ENCODE measurements at regions not wholly inside any gene's neighbourhood (a gene's known extent, or its start where the extent isn't known, plus 50 kb on each side); places are given as distances from the start of the nearest gene placed in this dataset.

- H3K4me3 ChIP-seq (ENCODE audit: low read depth, low read length) = no peak overlapping the region
- DNase-seq (ENCODE audit: low read depth) = no peak
These were observed 889.3 kb upstream of the CELF4 start for GRCh38 chr18:38454764-38455469.

DNA sequence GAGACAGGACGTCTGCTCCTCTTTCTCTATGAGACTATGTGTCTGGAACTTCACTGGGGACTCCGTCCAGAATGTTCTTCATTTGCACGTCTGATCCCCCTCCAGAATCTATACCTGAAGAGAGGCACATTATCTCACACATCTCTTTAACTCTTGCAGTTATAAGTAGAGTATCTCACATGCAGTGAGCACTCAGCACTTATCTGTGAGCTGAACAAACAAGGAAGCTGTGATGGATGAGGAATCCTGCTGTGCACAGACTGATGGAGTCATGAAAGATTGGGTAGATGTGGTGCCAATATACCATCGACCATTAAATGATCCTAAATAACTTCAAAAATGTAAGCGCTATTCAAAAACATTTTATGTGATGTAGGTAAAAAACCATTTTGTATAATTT is 888.3 kb upstream of the CELF4 start:
- no peak for DNase-seq (ENCODE audit: low read depth)
- no peak overlapping the region for H3K4me3 ChIP-seq (ENCODE audit: low read depth, low read length)

DNA sequence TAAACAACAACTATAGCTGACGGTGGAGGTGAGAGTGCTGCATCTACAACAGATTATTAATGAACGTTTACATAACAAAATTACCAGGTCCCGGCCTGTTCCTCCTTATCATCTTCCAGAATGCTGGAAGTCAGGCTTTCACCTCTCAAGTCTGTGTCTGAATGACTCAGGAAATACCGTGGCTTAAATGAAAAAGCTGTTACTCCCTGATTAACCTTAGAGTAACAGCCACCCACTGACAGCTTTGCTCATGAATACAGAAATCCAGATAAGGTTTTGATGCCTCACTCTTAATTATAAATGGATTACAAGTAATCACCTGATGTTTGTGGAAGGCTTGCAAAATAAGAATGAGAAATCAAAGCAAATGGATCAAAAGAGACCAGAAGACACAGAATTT is 885.3 kb upstream of the CELF4 start:
- no peak for DNase-seq (ENCODE audit: low read depth)
- H3K4me3 ChIP-seq (ENCODE audit: low read depth, low read length) = no peak overlapping the region

DNA sequence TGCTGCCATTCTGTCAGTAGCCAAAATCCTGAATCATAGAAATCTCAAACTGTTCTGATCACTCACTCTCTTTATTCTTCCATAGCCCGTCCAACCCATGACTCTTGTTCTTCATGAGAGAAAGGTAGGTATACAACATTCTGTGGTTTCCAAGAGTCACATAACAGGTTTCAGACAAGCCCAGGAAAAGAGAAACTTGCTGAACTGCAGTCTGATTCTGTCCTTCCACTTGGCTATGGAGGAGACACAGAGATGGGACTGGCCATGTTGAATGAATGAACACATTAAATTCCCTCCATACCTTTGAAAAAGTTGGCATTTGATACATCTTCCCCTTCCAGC is 880.2 kb upstream of the CELF4 start:
- DNase-seq (ENCODE audit: low read depth) = no peak
- no peak overlapping the region for H3K4me3 ChIP-seq (ENCODE audit: low read depth, low read length)

- no peak overlapping the region for H3K4me3 ChIP-seq (ENCODE audit: low read depth, low read length)
- DNase-seq (ENCODE audit: low read depth) = no peak
These were observed 879.6 kb upstream of the CELF4 start for GRCh38 chr18:38444971-38445803.

GRCh38 chr18:38427736-38428135 is 862.1 kb upstream of the CELF4 start:
- no peak overlapping the region for H3K4me3 ChIP-seq (ENCODE audit: low read depth, low read length)
- no peak for DNase-seq (ENCODE audit: low read depth)

DNA sequence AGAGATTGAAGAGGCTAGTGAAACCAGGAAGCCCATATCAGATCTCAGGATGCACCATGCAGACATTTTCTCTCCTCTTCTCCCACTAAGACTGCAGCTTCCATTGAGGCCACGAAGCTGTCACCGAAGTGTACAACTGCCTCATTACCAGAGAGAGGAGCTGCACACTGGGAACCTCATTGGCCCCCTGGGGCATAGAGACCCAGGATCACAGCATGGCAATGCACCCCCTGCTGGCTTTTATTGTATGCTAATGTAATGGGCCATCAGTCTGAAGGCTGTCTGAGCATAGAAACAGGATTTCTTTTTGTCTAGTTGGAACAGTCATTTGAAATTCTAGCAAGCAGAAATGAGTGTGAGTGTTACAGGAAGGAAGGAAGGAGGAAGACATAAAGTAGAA is 861.6 kb upstream of the CELF4 start:
- no peak for DNase-seq (ENCODE audit: low read depth)
- no peak overlapping the region for H3K4me3 ChIP-seq (ENCODE audit: low read depth, low read length)

- no peak for DNase-seq (ENCODE audit: low read depth)
- H3K4me3 ChIP-seq (ENCODE audit: low read depth, low read length) = no peak overlapping the region
These were observed 856.4 kb upstream of the CELF4 start for GRCh38 chr18:38421872-38422615.

- H3K4me3 ChIP-seq (ENCODE audit: low read depth, low read length) = no peak overlapping the region
- DNase-seq (ENCODE audit: low read depth) = no peak
These were observed 855.4 kb upstream of the CELF4 start for GRCh38 chr18:38421021-38421420.

DNA sequence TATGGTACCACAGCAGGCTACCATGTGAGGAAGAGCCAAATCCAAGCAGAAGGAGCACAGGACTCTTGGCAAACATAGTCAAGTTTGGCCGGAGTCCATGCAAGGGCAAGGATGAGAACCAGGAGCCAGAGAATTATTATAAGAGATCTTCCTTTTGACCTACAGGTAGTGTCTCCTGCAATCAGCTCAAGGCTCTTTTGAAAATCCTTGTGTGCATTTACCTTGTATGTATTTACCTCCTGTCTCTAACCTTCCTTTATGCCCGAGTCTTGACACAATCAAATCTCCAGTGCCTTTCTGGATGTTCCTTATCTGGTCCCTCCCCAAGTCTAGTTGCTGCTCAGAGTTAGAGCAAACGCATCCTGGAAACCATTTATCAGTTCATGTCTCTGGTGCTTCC is 855.0 kb upstream of the CELF4 start:
- H3K4me3 ChIP-seq (ENCODE audit: low read depth, low read length) = no peak overlapping the region
- DNase-seq (ENCODE audit: low read depth) = no peak

GRCh38 chr18:38415811-38416210 is 850.2 kb upstream of the CELF4 start:
- H3K4me3 ChIP-seq (ENCODE audit: low read depth, low read length) = no peak overlapping the region
- DNase-seq (ENCODE audit: low read depth) = no peak

- no peak for DNase-seq (ENCODE audit: low read depth)
- no peak overlapping the region for H3K4me3 ChIP-seq (ENCODE audit: low read depth, low read length)
These were observed 847.6 kb upstream of the CELF4 start for GRCh38 chr18:38413193-38413592.

- H3K4me3 ChIP-seq (ENCODE audit: low read depth, low read length) = no peak overlapping the region
- DNase-seq (ENCODE audit: low read depth) = no peak
These were observed 841.0 kb upstream of the CELF4 start for GRCh38 chr18:38406607-38407006.

DNA sequence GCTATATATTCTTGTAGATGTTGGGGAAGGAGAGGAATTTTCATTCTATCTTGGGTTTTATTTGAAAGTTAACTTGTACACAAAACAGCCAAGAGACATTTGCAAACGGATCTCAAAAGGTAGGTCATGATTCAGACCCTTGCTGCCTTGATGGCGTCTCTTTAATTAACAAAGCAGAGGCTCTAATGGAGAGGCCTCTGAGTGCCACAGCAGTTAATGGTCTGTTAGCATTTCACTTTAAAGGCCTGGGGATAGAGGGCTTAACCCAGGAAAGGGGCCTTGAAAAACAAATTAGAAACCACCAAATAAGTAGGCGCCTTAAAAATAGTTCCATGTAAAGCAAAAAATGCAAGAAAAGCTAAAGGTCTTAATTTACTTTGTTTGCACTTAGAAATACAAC is 836.9 kb upstream of the CELF4 start:
- DNase-seq (ENCODE audit: low read depth) = no peak
- no peak overlapping the region for H3K4me3 ChIP-seq (ENCODE audit: low read depth, low read length)

- DNase-seq (ENCODE audit: low read depth) = no peak
- no peak overlapping the region for H3K4me3 ChIP-seq (ENCODE audit: low read depth, low read length)
These were observed 831.5 kb upstream of the CELF4 start for GRCh38 chr18:38397094-38397493.

DNA sequence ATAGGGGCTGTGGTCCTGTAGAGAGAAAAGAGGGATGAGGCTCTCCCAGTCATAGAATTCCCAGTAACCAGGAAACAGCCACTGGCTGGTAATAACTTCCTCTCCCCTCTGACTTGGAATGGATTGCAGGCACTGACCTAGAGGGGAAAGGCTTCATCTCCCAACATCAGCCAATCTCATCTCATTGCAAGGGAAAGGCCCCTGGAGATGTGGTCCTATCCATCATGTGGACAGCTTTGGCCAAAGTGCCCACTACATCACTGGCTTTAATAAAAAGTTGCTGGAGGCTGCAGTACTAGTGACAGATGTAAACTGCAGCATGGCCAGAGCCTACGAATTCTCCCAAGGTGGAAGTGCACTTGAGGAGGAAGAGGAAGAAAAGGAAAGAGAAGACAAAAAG is 820.5 kb upstream of the CELF4 start:
- H3K4me3 ChIP-seq (ENCODE audit: low read depth, low read length) = no peak overlapping the region
- DNase-seq (ENCODE audit: low read depth) = no peak

DNA sequence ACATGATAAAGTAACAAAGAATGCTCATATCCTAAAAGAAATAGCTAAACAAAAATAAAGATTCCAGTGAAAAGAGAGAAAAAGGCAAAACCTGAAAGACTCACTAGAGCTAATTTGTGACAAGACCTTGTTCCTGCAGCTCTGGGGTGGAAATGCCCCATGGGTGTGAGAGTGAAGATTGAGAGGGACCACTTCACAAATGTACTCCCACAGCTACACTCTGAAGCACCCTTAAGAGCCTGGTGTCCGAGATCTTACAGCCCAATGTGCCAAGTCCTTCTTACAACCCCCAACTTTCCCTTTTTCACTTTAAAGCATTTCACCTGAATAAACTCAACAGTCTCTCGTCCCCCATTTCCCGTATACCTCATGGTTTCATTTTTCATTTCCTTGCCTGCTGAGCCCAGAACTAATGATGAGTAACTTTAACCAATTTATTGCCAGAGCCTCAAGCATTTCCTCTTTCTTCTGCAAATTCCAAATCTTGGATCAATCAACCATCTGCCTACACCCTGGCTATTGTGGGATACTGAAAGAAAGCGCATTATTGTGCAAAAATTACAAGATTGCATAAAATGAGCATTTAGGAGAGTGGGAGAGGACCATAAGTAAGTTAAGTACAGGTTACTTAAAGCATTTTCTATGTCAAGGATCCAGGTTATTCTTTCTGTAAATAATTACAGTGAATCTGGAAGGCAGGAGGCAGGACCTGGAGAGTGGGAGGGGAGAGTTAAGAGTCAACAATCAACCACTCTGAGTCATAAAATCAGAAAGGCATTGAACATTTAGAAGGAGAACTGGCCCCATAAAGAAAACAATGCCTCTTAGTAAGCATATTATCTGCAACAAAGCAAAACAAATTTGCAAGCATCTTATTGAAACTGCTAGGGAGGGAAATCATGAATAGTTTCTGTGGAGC is 804.4 kb upstream of the CELF4 start:
- H3K4me3 ChIP-seq (ENCODE audit: low read depth, low read length) = no peak overlapping the region
- no peak for DNase-seq (ENCODE audit: low read depth)

GRCh38 chr18:38368886-38369285 is 803.3 kb upstream of the CELF4 start:
- no peak overlapping the region for H3K4me3 ChIP-seq (ENCODE audit: low read depth, low read length)
- no peak for DNase-seq (ENCODE audit: low read depth)

DNA sequence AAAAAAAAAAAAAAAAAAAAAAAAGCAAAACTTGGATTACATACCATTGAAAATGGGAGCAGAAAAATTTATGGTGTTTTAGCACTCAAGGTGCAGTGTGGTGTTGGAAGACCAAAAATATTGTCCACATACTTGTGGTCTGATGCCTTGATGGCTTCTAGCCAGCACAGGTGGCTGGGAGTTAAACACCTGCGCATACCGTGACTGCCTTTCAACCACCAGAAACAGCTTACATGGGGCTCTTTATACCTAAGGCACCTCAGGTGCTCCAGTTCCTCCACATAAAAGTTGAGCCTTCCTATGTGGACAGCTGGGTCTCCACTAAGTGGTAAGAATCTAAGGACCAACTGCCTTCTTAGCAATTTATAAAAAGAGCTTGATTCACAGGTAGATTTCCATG is 802.6 kb upstream of the CELF4 start:
- DNase-seq (ENCODE audit: low read depth) = no peak
- H3K4me3 ChIP-seq (ENCODE audit: low read depth, low read length) = no peak overlapping the region

- no peak overlapping the region for H3K4me3 ChIP-seq (ENCODE audit: low read depth, low read length)
- no peak for DNase-seq (ENCODE audit: low read depth)
These were observed 801.9 kb upstream of the CELF4 start for GRCh38 chr18:38367473-38367872.

Data from skeletal muscle cell (primary cell).